Adrenal gland (tissue), 9 donors: ENCODE measurements at regions not wholly inside any gene's neighbourhood (a gene's known extent, or its start where the extent isn't known, plus 50 kb on each side); places are given as distances from the start of the nearest gene placed in this dataset.

Experiments
- DNase-seq, 7 donors: peaks; one replicate each; pipeline ENCODE4 v3.0.0-alpha.2; 2019 to 2020
- H3K27ac ChIP-seq, 5 donors: fragments of 200-600 bp; sonication (generic) in 4 of 5; 1 replicate in 3 of 5; 2 replicates in 2 of 5; pipeline versions ENCODE4 v1.5.1 to v1.8.0; 2016 to 2020; ENCODE audit warnings: mild to moderate bottlenecking in 1 of 5
- H3K27me3 ChIP-seq: fragments of 200-600 bp; 2 replicates; pipeline ENCODE4 v1.8.0; 2021
- H3K36me3 ChIP-seq, 2 donors: fragments of 200-600 bp; replicated peaks in 1 of 2; 1 replicate in 1 of 2; 2 replicates in 1 of 2; pipeline versions ENCODE4 v1.5.1 to v1.8.0; 2018 to 2022
- H3K4me1 ChIP-seq, 2 donors: fragments of 200-600 bp; replicated peaks in 1 of 2; 1 replicate in 1 of 2; 2 replicates in 1 of 2; pipeline versions ENCODE4 v1.5.1 to v1.8.0; 2018 to 2021
- H3K4me3 ChIP-seq, 4 donors: fragments of 200-600 bp; sonication (generic) in 3 of 4; one replicate each; pipeline ENCODE4 v1.5.1; 2016 to 2018
- H3K9me3 ChIP-seq, 3 donors: fragments of 200-600 bp; sonication (generic) in 1 of 3; replicated peaks in 1 of 3; 1 replicate in 2 of 3; 2 replicates in 1 of 3; pipeline versions ENCODE4 v1.5.1 to v1.8.0; 2016 to 2021
- POLR2A ChIP-seq, 2 donors: fragments of 450-650 bp; IDR thresholded peaks; one replicate each; pipeline ENCODE4 v1.6.1; 2017; ENCODE audit warnings: antibody characterized with exemption in 2 of 2, mild to moderate bottlenecking in 2 of 2, moderate library complexity in 1 of 2
- WGBS, 4 donors: extraction: QIAGEN DNeasy Blood & Tissue Kit in 2 of 4; methylation state at CpG; one replicate each; pipeline versions ENCODE4 v1.1.5 to v1.1.7; 2013 to 2017; 5-methylcytosine and 5-hydroxymethylcytosine counted together
- intact Hi-C, 2 donors: fragments of 100-400 bp; cut with DNase I; formaldehyde crosslinking; loops; one replicate each; pipeline versions ENCODE4 v1.14.1 to v1.15.0; 2022 to 2023
- small RNA-seq, 2 donors: library from RNA; depleted of rRNA; stranded (forward); fragments of <200 nt; gene quantifications; one replicate each; pipeline ENCODE3, GENCODE V24; 2016
- TF ChIP-seq, protein P1 (sequence below), 6 experiments: fragments of 450-650 bp in 4 of 6; fragments of 200-600 bp in 2 of 6; sonication (generic) in 1 of 6; IDR thresholded peaks; 1 replicate in 5 of 6; 2 replicates in 1 of 6; pipeline versions ENCODE4 v1.5.1 to v1.8.0; 2016 to 2021; ENCODE audit warnings: antibody characterized with exemption in 6 of 6, mild to moderate bottlenecking in 2 of 6, moderate library complexity in 1 of 6
- donor health status: healthy with polysubstance abuse.
- donor health status: Bipolar disorder and iron deficiency.
- donor health status: DM: yes; HTN: yes; CAD: no.
- donor health status: DM: no; HTN: no; CAD: no.
- donor health status: DM: no; HTN: no; CAD: no.

GRCh38 chr4:98711526-98711925 is 53.1 kb upstream of the TSPAN5 start:
- Histone ChIP-seq H3K36me3 (no peaks in the 10 kb centered on the region), H3K4me3 (no peak overlapping the region), H3K27ac (no peak overlapping the region), H3K4me1 (no peaks in the 10 kb centered on the region), H3K9me3 (peaks cover 0 to 10% (median 0%) of the 10 kb centered on the region in 3 donors), H3K27me3 (no peaks in the 10 kb centered on the region)
- no peak for DNase-seq
- intact Hi-C loops = no loop called here
- TF ChIP-seq, protein P1, sequence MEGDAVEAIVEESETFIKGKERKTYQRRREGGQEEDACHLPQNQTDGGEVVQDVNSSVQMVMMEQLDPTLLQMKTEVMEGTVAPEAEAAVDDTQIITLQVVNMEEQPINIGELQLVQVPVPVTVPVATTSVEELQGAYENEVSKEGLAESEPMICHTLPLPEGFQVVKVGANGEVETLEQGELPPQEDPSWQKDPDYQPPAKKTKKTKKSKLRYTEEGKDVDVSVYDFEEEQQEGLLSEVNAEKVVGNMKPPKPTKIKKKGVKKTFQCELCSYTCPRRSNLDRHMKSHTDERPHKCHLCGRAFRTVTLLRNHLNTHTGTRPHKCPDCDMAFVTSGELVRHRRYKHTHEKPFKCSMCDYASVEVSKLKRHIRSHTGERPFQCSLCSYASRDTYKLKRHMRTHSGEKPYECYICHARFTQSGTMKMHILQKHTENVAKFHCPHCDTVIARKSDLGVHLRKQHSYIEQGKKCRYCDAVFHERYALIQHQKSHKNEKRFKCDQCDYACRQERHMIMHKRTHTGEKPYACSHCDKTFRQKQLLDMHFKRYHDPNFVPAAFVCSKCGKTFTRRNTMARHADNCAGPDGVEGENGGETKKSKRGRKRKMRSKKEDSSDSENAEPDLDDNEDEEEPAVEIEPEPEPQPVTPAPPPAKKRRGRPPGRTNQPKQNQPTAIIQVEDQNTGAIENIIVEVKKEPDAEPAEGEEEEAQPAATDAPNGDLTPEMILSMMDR (IDR thresholded peaks at IDR 0.05) = no peak
- TF ChIP-seq POLR2A (IDR thresholded peaks at IDR 0.05) = no peak

DNA sequence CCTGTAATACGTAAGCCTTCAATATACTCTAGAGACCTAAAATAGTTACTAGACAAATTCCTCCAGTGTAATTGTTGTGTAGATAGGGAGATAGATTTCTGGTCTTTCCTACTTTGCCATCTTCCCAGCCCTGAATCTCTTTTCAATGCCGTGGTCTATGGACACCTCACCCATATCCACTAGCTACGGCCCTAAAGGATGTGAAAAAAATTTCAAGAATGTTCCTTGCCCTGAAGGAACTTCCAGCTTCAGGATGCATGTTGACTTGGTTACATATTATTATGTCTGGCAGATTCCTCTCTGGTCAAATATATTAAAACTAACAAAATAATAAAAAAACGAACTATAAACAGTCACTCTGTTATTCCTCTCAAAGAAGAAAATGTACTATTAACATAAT is 52.4 kb upstream of the TSPAN5 start:
- DNase-seq = no peak
- Histone ChIP-seq H3K36me3 (no peaks in the 10 kb centered on the region), H3K4me3 (no peak overlapping the region), H3K4me1 (no peaks in the 10 kb centered on the region), H3K27ac (no peak overlapping the region), H3K27me3 (no peaks in the 10 kb centered on the region), H3K9me3 (peaks cover 0 to 10% (median 0%) of the 10 kb centered on the region in 3 donors)
- WGBS, 4 donors = 49 to 56% (median 51%) methylated on average over 4 of the region's 4 CpGs
- TF ChIP-seq, protein P1 (IDR thresholded peaks at IDR 0.05) = no peak
- TF ChIP-seq POLR2A (IDR thresholded peaks at IDR 0.05) = no peak
- intact Hi-C loops = no loop called here

Small RNA genes in the stretch of these regions (small RNA-seq; reads per million reads assigned to genes)
- 0 reads per million in 2 donors for gene AC114811.1
